ENCODE measurements at regions not wholly inside any gene's neighbourhood (a gene's known extent, or its start where the extent isn't known, plus 50 kb on each side); places are given as distances from the start of the nearest gene placed in this dataset.

- Histone ChIP-seq H3K36me3 (no peaks in the 10 kb centered on the region), H3K27ac (no peak overlapping the region), H3K4me3 (no peak overlapping the region), H3K4me1 (no peaks in the 10 kb centered on the region), H3K9me3 (no peaks in the 10 kb centered on the region), H3K27me3 (no peaks in the 10 kb centered on the region)
- intact Hi-C loops (cut with DNase I), result no loop called here
- no peak for DNase-seq (ENCODE audit: low spot score in 2 of 2)
- TF ChIP-seq CTCF (IDR thresholded peaks at IDR 0.05), result no peak
Observed at GRCh38 chr2:155412598-155412997, 714.1 kb downstream of the KCNJ3 start.

GRCh38 chr2:155404433-155405002 lies 706.0 kb downstream of the KCNJ3 start:
- no peaks in the 10 kb centered on the region for H3K36me3 ChIP-seq
- no peaks in the 10 kb centered on the region for H3K4me1 ChIP-seq
- DNase-seq (ENCODE audit: low spot score in 2 of 2), result no peak
- no peaks in the 10 kb centered on the region for H3K27me3 ChIP-seq
- no peak overlapping the region for H3K4me3 ChIP-seq
- H3K9me3 ChIP-seq, result peaks cover 10% of the 10 kb centered on the region in 2 donors
- no peak for TF ChIP-seq CTCF (IDR thresholded peaks at IDR 0.05)
- H3K27ac ChIP-seq, result no peak overlapping the region
- intact Hi-C loops (cut with DNase I), result no loop called here

GRCh38 chr2:155393406-155393805 lies 694.9 kb downstream of the KCNJ3 start:
- H3K9me3 ChIP-seq, result no peaks in the 10 kb centered on the region
- H3K4me1 ChIP-seq, result no peaks in the 10 kb centered on the region
- H3K4me3 ChIP-seq, result no peak overlapping the region
- H3K36me3 ChIP-seq, result no peaks in the 10 kb centered on the region
- TF ChIP-seq CTCF (IDR thresholded peaks at IDR 0.05), result no peak
- DNase-seq (ENCODE audit: low spot score in 2 of 2), result no peak
- H3K27me3 ChIP-seq, result no peaks in the 10 kb centered on the region
- intact Hi-C loops (cut with DNase I), result no loop called here
- H3K27ac ChIP-seq, result no peak overlapping the region

GRCh38 chr2:155391613-155392130 lies 693.2 kb downstream of the KCNJ3 start:
- no peak for TF ChIP-seq CTCF (IDR thresholded peaks at IDR 0.05)
- intact Hi-C loops (cut with DNase I), result no loop called here

GRCh38 chr2:155389224-155389623 lies 690.7 kb downstream of the KCNJ3 start:
- TF ChIP-seq CTCF (IDR thresholded peaks at IDR 0.05), result no peak
- H3K9me3 ChIP-seq, result no peaks in the 10 kb centered on the region
- no peaks in the 10 kb centered on the region for H3K36me3 ChIP-seq
- H3K27ac ChIP-seq, result no peak overlapping the region
- H3K27me3 ChIP-seq, result no peaks in the 10 kb centered on the region
- H3K4me3 ChIP-seq, result no peak overlapping the region
- H3K4me1 ChIP-seq, result no peaks in the 10 kb centered on the region
- intact Hi-C loops (cut with DNase I), result no loop called here
- DNase-seq (ENCODE audit: low spot score in 2 of 2), result no peak

More at GRCh38 chr2:155391613-155392130, 693.2 kb downstream of the KCNJ3 start:
- no peak overlapping the region for H3K4me3 ChIP-seq
- no peaks in the 10 kb centered on the region for H3K9me3 ChIP-seq
- H3K27me3 ChIP-seq, result no peaks in the 10 kb centered on the region
- H3K4me1 ChIP-seq, result no peaks in the 10 kb centered on the region
- no peak for DNase-seq (ENCODE audit: low spot score in 2 of 2)
- no peaks in the 10 kb centered on the region for H3K36me3 ChIP-seq
- H3K27ac ChIP-seq, result no peak overlapping the region
